ENCODE measurements at regions not wholly inside any gene's neighbourhood (a gene's known extent, or its start where the extent isn't known, plus 50 kb on each side); places are given as distances from the start of the nearest gene placed in this dataset.
"Not testable (repeated sequence)": the region's sequence is repeated elsewhere in the genome, so short reads cannot be mapped to it uniquely, and the experiment has no call there.

DNA sequence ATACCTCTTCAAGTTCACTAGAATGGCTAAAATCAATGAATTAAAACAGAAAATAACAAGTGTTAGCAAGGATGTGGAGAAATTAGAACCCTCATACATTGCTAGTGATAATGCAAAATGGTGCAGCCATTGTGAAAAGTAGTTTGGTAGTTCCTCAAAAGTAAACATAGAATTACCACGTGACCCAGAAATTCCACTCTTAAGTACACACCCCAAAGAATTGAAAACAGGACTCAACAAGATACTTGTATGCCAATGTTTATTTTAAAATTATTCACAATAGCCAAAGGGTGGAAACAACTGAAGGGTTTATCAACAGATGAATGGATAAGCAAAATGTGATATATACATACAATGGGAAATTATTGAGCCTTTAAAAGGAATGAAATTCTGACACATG, 70.3 kb downstream of the BARX1 start:
- DNase-seq (ENCODE audit: low read depth, low spot score), result no peak
- H3K4me3 ChIP-seq (ENCODE audit: low read length), result no peak overlapping the region

DNA sequence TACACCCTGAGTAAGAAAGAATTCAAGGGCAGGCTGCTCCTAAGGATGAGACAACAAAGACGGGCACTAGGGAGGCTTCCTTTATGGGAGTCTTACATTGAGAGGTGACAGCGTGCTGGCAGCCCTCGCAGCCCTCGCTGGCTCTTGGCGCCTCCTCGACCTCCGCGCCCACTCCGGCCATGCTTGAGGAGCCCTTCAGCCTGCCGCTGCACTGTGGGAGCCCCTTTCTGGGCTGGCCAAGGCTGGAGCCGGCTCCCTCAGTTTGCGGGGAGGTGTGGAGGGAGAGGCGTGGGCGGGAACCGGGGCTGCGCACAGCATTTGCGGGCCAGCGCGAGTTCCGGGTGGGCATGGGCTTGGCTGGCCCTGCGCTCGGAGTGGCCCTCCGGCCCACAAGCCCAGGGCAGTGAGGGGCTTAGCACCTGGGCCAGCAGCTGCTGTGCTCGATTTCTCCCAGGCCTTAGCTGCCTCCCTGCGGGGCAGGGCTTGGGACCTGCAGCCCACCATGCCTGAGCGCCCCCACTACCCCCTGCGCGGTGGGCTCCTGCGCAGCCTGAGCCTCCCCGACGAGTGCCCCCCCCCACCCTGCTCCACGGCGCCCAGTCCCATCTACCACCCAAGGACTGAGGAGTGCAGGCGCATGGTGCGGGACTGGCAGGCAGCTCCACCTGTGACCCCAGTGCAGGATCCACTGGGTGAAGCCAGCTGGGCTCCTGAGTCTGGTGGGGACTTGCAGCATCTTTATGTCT, 75.3 kb downstream of the BARX1 start:
- DNase-seq (ENCODE audit: low read depth, low spot score); H3K4me3 ChIP-seq (ENCODE audit: low read length): not testable (repeated sequence)

DNA sequence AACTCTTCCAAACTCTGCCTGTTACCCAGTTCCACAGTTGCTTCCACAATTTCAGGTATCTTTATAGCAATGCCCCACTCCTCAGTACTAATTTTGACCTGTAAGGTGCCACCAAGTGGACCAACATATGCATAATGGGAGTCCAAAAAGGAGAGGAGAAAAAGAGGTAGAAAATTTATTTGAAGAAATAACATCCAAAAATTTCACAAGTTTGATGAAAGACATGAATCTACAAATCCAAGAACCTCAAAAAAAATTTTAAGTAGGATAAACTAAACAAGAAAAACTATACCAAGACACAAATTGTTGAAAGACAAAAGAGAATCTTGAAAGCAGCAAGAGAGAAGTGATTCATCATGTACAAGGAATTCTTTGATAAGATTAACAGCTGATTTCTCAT, 79.8 kb downstream of the BARX1 start:
- no peak for DNase-seq (ENCODE audit: low read depth, low spot score)

DNA sequence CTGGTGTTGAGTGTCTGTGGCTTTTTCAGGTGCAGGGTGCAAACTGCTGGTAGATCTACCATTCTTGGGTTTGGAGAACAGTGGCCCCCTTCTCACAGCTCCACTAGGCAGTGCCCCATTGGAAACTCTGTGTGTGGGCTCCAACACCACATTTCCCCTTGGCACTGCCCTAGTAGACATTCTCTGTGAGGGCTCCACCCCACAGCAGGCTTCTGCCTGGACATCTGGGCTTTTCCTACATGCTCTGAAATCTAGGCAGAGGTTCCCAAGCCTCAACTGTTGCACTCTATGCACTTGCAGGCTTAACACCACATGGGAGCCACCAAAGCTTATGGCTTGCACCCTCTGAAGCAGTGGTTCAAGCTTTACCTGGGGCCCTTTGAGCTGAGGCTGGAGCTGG, 80.9 kb downstream of the BARX1 start:
- H3K4me3 ChIP-seq (ENCODE audit: low read length), result no peak overlapping the region
- DNase-seq (ENCODE audit: low read depth, low spot score), result no peak

More for the DNA sequence above, 79.8 kb downstream of the BARX1 start:
- no peak overlapping the region for H3K4me3 ChIP-seq (ENCODE audit: low read length)

DNA sequence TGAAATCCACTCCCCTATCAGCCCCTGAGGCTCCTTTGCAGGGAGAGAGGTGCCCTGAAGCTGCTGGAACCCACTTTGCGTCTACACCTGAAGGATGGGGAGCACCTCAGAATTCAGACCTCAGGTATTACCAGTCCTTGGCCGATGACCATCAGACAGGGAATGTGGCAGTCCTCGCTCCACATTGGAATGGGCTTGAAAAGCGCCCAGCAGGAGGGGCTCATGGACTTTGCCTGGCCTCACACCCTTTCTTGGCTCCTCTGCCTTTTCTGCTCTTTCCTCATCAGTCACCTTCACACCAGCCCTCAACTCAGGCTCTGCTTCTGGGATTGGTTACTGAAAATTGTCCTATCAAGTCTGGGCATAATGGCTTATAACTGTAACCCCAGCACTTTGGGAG, 83.9 kb downstream of the BARX1 start:
- no peak for DNase-seq (ENCODE audit: low read depth, low spot score)
- H3K4me3 ChIP-seq (ENCODE audit: low read length), result no peak overlapping the region

DNA sequence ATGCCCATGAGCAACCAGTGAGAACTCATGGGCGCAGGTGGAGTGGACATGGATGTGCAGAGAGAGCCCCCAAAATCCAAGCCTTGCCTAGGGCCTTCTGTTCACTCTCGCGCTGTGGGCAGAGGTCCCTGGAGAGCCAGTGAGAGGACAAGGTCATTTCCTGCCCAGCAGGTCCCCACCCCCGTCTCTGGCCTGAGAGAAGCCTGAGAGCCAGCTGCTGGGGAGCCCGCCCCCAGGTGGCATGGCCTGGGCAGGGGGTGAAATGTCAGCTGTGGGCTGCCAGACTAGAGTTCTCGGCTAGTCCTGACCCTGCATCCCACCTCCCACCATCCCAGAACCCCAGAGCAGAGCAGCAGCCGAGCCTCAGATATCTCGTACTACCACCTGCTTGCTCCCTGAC, 85.3 kb downstream of the BARX1 start:
- no peak for DNase-seq (ENCODE audit: low read depth, low spot score)
- no peak overlapping the region for H3K4me3 ChIP-seq (ENCODE audit: low read length)

DNA sequence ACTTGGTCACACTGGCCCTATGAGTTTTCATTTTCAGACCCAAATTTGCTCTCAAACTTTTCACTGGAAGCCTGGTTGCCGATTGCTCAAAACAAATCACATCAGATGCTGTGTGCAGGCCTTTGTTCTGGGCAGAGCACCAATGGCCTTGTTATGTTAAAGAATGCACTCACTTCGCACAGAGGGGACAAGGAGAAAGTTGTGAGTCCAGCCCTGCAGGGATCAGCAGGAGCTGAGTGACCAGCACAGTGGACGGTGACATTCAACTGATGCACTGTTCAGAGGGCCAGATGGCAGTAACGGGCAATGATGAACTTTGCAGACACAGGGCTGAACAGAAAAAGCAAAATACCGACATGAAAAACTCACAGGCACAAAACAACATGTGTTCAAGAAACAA, 86.1 kb downstream of the BARX1 start:
- no peak for DNase-seq (ENCODE audit: low read depth, low spot score)
- no peak overlapping the region for H3K4me3 ChIP-seq (ENCODE audit: low read length)

DNA sequence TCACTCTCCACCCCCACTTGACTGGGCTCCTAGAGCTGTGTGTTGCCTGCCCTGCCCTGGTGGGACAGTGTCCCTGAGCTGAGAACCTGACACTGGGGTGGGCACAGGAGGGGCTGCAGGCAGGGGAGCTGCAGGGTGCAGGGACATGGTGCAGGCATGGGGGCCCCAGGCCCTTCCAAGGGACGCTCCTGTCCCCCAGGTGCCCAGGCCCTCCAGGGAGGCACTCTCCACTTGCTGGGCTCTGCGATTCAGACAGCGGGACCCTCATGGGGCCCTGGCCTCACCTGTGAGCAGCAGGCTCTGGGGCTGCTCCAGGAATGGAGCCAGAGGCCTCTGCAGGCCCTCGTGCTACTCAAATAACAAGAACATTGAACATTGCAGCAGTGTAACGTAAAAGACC, 89.4 kb downstream of the BARX1 start:
- no peak for DNase-seq (ENCODE audit: low read depth, low spot score)
- no peak overlapping the region for H3K4me3 ChIP-seq (ENCODE audit: low read length)

DNA sequence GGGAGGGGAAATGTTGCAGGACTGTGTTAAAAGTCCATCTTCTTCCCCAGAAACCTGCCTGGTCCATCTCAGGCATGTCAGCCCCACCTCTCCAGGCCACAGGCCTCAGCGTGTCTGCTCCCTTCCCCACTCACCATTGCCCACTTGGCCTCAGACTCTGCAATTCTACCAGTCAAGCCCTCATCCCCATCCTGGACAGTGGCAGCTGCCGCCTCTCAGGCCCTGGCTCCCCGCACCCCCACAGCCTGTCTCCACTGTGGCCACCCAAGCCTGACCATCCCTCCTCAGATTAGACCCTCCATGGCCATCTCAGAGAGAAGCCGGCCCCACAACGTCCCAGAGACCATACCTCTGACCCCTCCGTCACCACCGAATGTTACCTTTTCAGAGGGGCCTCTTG, 89.9 kb downstream of the BARX1 start:
- no peak for DNase-seq (ENCODE audit: low read depth, low spot score)
- H3K4me3 ChIP-seq (ENCODE audit: low read length), result no peak overlapping the region

DNA sequence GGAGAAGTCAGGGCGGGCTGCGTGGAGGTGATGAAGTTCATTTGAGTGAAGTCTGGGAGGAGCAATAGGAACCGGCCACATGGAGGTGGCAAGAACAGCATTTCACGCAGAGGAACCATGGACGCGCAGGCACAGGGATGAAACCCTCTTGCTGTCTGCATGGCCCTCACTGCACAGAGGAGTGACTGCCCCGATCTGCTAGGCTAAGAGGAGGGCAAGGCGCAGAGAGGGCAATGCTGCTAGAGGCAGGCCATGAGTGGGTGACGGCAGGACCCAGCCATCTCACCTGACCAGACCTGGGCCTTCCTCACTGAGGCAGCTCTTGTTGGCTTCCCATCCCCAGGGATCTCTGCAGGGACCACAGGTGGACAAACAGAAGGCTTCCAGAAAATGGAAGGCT, 90.3 kb downstream of the BARX1 start:
- DNase-seq (ENCODE audit: low read depth, low spot score), result no peak
- H3K4me3 ChIP-seq (ENCODE audit: low read length), result no peak overlapping the region

DNA sequence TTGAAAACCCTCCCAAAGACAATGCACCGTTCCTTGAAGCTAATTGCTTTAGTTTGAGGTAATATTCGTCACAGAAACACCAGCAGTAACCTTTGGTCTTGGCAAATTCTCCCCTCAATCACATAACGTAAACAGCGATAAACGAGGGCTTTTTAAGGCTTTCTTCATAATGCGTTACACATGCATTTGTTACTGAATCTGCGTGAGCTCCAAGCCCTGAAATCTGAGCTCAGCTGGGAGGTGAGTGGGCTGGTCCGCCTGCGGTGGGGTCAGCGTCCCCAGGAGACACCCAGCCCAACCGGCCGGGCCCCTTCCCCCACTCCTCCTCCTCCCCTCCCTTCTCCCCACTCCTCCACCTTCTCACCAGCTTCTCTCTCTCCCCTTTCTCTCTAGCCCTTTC, 91.1 kb downstream of the BARX1 start:
- DNase-seq (ENCODE audit: low read depth, low spot score), result no peak

DNA sequence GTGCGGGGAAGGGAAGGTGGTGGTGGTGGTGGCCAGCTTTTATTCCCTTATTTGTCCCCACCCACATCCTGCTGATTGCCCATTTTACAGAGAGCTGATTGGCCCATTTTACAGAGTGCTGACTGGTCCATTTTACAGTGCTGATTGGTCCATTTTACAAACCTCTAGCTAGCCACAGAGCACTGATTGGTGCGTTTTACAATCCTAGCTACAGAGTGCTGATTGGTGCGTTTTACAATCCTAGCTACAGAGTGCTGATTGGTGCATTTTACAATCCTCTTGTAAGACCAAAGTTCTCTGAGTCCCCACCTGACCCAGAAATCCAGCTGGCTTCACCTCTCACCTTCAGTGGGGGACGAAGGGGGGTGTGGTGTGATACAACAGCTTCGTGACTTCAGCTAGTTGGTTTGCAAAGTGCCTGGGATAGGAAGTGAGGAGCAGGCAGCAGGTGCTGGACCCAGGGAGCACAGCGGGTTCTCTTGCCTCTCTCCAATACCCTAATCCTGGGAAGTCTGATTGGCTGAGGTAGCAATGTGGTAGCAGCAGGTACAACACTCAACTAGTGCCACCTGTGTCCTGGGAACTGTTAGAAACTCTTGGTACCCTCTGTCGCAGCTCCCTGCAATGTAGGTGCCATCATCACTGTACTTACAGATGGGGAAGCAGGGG, 92.1 kb downstream of the BARX1 start:
- no peak overlapping the region for H3K4me3 ChIP-seq (ENCODE audit: low read length)
- DNase-seq (ENCODE audit: low read depth, low spot score), result no peak

More for the DNA sequence above, 91.1 kb downstream of the BARX1 start:
- no peak overlapping the region for H3K4me3 ChIP-seq (ENCODE audit: low read length)

DNA sequence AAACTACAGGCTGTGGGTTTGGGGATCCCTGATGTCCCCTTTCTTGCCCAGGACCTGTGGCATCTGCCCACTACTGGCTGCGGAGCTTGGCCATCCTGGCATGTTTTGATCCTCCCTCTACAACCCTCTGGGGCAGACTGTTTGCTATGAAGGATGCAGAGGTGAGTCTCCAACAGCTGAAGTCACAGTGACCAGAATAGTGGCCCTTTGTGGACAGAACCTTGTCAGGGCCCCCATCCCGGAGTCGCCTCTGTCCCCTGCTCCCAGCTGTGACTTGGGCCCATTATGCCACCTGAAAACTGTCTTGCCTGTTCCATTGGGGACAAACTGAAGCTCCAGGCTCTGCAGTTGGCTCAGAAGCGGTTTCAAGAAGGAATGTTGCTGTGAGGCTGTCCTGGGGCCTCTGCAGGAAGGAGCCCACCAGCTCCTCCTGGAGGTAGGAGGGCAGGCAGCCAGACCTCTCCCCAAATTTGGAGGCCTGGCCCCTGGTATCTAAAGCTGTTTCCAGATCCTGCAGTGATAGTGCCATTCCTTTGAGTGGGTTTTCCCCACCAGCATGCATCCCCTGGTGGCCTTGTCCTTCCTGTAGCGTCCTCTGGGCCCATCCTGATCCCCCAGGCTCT, 93.3 kb downstream of the BARX1 start:
- H3K4me3 ChIP-seq (ENCODE audit: low read length), result no peak overlapping the region
- DNase-seq (ENCODE audit: low read depth, low spot score), result no peak

DNA sequence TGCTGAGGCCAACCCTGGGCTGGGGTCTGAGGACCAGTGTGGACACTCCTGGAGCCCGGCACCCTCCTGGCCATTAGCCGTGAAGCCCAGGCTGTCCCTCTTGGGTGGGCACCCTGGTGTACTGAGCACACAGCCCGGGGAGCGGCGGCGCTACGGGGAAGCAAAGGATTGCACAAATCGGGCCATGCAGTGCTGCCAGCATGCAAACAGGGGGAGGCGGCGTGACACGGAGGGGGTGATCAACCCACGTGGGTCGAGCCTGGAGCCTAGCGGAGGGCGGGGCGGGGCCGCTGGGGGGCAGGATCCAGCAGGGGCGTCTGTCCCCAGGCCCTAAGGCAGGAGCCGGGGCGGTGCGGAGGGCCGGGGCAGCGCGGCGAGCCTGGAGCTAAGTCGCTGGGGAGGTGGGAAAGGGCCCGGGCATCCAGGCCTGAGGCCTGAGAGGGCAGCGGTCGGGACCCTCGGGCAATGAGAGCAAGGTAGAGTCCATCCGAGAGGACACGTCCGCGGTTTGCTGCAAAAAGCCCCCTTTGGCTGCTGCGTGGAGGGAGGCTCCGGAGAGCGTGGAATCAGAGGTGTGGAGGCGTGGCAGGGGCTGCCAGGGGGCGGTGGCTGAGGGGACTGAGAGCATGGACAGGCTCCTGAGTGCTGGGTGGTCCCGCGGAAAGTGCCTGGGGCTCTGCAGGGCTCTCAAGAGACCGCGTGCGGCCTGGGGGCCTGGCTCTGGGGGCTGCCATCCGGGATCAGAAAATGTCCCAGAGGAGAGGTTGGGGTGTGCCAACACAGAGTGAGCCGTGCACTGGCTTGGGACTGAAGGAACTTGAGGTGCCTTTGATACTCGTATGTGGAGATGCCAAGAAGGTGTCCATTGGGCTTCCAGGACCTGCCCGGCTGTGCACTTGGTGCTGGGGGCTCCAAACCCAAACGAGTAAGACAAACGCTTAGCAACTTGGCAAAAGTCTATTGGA, 94.2 kb downstream of the BARX1 start:
- no peak overlapping the region for H3K4me3 ChIP-seq (ENCODE audit: low read length)

DNA sequence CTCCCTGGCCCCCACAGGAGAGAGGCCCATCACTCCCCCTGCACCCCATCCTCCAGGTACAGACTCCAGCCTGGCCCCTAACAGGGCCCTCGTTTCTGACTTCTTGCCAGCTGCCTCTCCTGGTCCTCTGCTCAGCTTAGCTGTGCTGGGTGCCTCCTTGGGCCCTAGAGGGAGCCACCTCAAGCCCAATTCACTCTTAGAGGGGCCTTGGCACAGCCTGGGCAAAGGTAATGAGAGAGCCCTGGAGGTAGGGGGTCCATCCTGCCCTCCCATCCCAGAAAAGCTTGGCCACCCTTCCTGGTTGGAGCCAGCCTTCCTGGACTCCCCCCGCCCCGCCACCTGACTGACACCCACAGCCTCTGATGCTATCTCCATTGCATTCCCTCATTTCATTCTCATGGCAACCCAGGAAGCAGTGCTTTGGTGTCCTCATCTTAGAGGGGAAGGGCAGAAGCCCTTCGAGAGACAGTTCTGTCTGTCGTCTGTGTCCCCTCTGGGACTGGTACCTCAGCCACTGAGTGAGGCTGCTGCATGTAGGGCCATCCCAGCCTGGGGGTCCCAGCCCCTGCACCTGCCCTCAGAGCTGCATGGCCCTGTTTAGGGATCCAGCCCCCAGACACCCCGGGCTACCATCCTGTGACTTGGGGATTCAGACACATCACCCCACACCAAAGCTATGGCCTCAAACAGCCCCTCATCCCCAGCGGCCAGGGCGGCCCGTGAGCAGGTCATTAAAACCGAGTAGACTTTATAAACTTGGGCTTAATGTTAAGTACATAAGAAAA, 95.5 kb downstream of the BARX1 start:
- no peak for DNase-seq (ENCODE audit: low read depth, low spot score)
- H3K4me3 ChIP-seq (ENCODE audit: low read length), result no peak overlapping the region

More for the DNA sequence above, 94.2 kb downstream of the BARX1 start:
- no peak for DNase-seq (ENCODE audit: low read depth, low spot score)

DNA sequence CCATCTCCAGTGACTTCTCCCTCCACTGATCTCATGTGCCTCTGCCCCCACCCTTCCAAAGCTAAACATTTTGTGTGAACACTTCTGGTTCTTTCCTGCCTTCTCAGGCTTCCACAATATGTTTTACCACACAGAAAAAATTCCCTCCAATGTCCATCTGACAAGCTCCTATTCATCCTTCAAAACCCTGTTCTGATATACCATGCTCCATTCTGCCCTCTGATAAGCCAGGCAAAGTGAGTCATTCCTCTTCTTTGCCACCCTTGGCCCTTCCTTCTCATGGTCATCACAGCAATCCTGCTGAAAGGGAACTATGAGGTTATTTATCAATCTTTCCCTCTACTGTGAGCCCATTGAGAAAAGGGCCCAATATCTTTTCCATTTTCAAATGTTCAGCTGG, 97.6 kb downstream of the BARX1 start:
- DNase-seq (ENCODE audit: low read depth, low spot score), result no peak
- H3K4me3 ChIP-seq (ENCODE audit: low read length), result no peak overlapping the region

DNA sequence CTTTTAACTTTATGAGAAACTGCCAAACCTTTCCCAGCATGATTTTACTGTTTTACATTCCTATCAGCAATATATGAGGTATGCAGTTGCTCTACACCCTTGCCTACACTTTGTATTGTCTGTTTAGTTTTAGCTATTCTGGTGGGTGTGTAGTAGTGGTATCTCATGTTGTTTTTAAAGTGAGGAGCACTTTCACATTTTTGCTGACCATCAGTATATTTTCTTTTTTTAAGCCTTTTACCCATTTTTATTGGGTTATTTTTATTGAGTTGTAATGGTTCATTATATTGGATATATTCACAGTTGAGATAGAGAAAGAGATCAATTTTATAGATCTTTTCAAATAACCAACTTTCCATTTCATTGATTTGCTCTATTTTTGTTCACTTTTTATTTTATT, 102.4 kb downstream of the BARX1 start:
- DNase-seq (ENCODE audit: low read depth, low spot score), result no peak
- H3K4me3 ChIP-seq (ENCODE audit: low read length), result no peak overlapping the region

DNA sequence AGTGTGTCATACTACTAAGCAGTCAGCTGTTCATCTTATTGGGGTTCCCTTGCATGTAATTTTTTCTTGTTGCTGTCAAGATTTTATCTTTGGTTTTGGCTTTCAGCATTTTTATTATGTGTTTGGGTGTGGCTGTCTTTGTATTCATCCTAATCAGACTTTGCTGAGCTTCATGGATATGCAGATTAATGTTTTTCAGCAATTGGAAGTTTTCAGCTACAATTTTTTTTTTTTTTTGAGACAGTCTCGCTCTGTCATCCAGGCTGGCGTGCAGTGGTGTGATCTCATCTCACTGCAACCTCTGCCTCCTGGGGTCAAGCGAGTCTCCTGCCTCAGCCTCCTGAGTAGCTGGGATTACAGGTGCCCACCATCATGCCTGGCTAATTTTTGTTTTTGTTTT, 108.8 kb downstream of the BARX1 start:
- no peak for DNase-seq (ENCODE audit: low read depth, low spot score)
- H3K4me3 ChIP-seq (ENCODE audit: low read length), result no peak overlapping the region

DNA sequence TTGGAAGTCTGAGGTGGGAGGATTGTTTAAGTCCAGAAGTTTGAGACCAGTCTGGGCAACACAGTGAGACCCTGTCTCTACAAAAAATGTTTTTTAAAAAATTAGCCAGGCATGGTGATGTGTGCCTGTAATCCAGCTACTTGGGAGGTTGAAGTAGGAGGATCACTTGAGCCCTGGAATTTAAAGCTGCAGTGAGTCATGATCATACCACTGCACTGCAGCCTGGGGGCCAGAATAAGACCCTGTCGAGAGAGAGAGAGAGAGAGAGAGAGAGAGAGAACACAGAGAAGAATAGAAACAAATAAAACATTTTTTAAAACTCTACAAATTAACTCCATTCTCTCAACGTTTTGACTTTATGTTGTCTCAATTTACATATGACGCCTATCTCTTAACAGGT, 111.8 kb downstream of the BARX1 start:
- H3K4me3 ChIP-seq (ENCODE audit: low read length), result no peak overlapping the region

More for the DNA sequence above, 111.8 kb downstream of the BARX1 start:
- DNase-seq (ENCODE audit: low read depth, low spot score), result no peak
